Stomach (tissue), 8 donors: ENCODE measurements at regions not wholly inside any gene's neighbourhood (a gene's known extent, or its start where the extent isn't known, plus 50 kb on each side); places are given as distances from the start of the nearest gene placed in this dataset.

Experiments used
- DNase-seq, 2 donors: peaks; one replicate each; pipeline versions ENCODE4 v3.0.0 to v3.0.0-alpha.2; 2013 to 2019
- H3K27ac ChIP-seq, 5 donors: fragments of 200-600 bp in 4 of 5; sonication (generic) in 4 of 5; one replicate each; pipeline ENCODE4 v1.5.1; 2013 to 2019; ENCODE audit warnings: mild to moderate bottlenecking in 1 of 5, moderate library complexity in 1 of 5
- H3K27me3 ChIP-seq, 3 donors: fragments of 200-600 bp; sonication (generic); one replicate each; pipeline ENCODE4 v1.5.1; 2017 to 2019; ENCODE audit warnings: mixed run types in 1 of 3
- H3K36me3 ChIP-seq, 4 donors: fragments of 200-600 bp; sonication (generic); 1 replicate in 3 of 4; 2 replicates in 1 of 4; pipeline ENCODE4 v1.5.1; 2016 to 2019
- H3K4me1 ChIP-seq, 4 donors: fragments of 200-600 bp; sonication (generic); one replicate each; pipeline ENCODE4 v1.5.1; 2016 to 2019
- H3K4me3 ChIP-seq, 4 donors: fragments of 200-600 bp; sonication (generic) in 3 of 4; one replicate each; pipeline ENCODE4 v1.5.1; 2016 to 2019; ENCODE audit warnings: mild to moderate bottlenecking in 1 of 4
- H3K9me3 ChIP-seq, 4 donors: fragments of 200-600 bp; sonication (generic); one replicate each; pipeline ENCODE4 v1.5.1; 2016 to 2019
- EP300 ChIP-seq: sonication (generic); formaldehyde crosslinking; IDR thresholded peaks from one replicate; pipeline ENCODE4 v1.6.1; 2017; ENCODE audit warnings: antibody characterized with exemption
- POLR2A ChIP-seq, 4 donors: fragments of 450-650 bp; IDR thresholded peaks; one replicate each; pipeline ENCODE4 v1.6.1; 2016; ENCODE audit warnings: antibody characterized with exemption in 4 of 4, control low read depth in 2 of 4, mild to moderate bottlenecking in 1 of 4, moderate library complexity in 1 of 4
- POLR2AphosphoS5 ChIP-seq, 3 donors: sonication (generic); formaldehyde crosslinking; IDR thresholded peaks; one replicate each; pipeline ENCODE4 v1.6.1; 2016; ENCODE audit warnings: antibody characterized with exemption in 3 of 3
- WGBS, 5 donors: extraction: QIAGEN DNeasy Blood & Tissue Kit in 3 of 5; methylation state at CpG; one replicate each; pipeline versions ENCODE4 v1.1.5 to v1.1.7; 2013 to 2018; 5-methylcytosine and 5-hydroxymethylcytosine counted together
- intact Hi-C: fragments of 100-400 bp; cut with DNase I; formaldehyde crosslinking; loops from one replicate; pipeline ENCODE4 v1.15.1; 2023; ENCODE audit warnings: low total_unique reads
- TF ChIP-seq, protein P1 (sequence below), 7 experiments: fragments of 450-650 bp in 4 of 7; fragments of 200-600 bp in 3 of 7; sonication (generic) in 3 of 7; IDR thresholded peaks; one replicate each; pipeline ENCODE4 v1.5.1; 2016 to 2019; ENCODE audit warnings: antibody characterized with exemption in 7 of 7, control low read depth in 2 of 7, mild to moderate bottlenecking in 1 of 7
- donor health status: healthy with polysubstance abuse.
- donor health status: Bipolar disorder and iron deficiency.
- donor health status: healthy.

DNA sequence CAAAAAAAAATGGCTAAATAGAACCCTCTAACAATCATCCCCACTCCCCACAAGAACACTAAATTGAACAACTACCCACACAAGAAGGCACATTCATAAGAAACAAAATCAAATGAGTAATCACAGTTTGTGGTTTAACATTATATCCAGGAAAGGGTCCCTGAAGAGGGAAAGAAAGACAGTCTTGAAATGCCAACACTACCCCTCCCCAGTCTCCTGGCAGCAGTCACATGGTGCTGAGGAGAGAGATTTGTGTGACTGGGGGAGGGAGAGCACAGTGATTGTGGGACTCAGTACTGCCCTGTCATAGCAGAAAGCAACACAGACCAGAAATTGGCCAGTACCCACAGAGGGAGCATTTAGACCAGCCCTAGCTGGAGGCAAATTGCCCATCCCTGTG, 443.7 kb upstream of the BTBD3 start:
- Histone ChIP-seq H3K27me3 (no peaks in the 10 kb centered on the region), H3K9me3 (peaks cover 0 to 7% (median 0%) of the 10 kb centered on the region in 4 donors), H3K27ac (no peak overlapping the region), H3K4me1 (no peaks in the 10 kb centered on the region), H3K36me3 (no peaks in the 10 kb centered on the region), H3K4me3 (no peak overlapping the region)
- intact Hi-C loops: no loop called here
- TF ChIP-seq POLR2A (IDR thresholded peaks at IDR 0.05) (no peak), POLR2AphosphoS5 (IDR thresholded peaks at IDR 0.05) (no peak), EP300 (no peak)
- TF ChIP-seq, protein P1, sequence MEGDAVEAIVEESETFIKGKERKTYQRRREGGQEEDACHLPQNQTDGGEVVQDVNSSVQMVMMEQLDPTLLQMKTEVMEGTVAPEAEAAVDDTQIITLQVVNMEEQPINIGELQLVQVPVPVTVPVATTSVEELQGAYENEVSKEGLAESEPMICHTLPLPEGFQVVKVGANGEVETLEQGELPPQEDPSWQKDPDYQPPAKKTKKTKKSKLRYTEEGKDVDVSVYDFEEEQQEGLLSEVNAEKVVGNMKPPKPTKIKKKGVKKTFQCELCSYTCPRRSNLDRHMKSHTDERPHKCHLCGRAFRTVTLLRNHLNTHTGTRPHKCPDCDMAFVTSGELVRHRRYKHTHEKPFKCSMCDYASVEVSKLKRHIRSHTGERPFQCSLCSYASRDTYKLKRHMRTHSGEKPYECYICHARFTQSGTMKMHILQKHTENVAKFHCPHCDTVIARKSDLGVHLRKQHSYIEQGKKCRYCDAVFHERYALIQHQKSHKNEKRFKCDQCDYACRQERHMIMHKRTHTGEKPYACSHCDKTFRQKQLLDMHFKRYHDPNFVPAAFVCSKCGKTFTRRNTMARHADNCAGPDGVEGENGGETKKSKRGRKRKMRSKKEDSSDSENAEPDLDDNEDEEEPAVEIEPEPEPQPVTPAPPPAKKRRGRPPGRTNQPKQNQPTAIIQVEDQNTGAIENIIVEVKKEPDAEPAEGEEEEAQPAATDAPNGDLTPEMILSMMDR (IDR thresholded peaks at IDR 0.05): no peak
- no peak for DNase-seq

DNA sequence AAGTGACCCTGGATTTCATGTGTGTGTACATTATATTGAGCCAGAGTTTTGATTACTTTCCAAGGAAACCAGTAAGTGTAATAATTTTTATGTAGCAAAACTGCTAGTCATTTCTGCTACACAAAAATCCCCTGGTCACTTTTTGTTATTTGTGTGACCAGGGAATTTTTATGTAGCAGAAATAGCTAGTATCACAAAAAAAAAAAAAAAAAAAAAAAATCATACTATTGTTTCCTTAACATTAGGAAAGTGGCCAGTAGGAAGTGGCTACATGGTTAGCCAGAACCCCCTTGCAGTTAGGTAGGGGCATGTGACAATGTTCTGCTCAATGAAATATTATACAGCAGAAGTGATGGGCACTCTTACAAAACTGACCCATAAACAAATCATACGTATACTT, 434.0 kb upstream of the BTBD3 start:
- Histone ChIP-seq H3K27me3 (no peaks in the 10 kb centered on the region), H3K4me3 (no peak overlapping the region), H3K4me1 (no peaks in the 10 kb centered on the region), H3K27ac (no peak overlapping the region), H3K9me3 (no peaks in the 10 kb centered on the region), H3K36me3 (no peaks in the 10 kb centered on the region)
- WGBS, 5 donors: 67 to 95% (median 84%) methylated on average over 1 of the region's 1 CpG
- DNase-seq: no peak
- TF ChIP-seq POLR2AphosphoS5 (IDR thresholded peaks at IDR 0.05): no peak
- no peak for TF ChIP-seq POLR2A (IDR thresholded peaks at IDR 0.05)
- TF ChIP-seq, protein P1 (IDR thresholded peaks at IDR 0.05): no peak
- TF ChIP-seq EP300: no peak
- intact Hi-C loops: no loop called here

DNA sequence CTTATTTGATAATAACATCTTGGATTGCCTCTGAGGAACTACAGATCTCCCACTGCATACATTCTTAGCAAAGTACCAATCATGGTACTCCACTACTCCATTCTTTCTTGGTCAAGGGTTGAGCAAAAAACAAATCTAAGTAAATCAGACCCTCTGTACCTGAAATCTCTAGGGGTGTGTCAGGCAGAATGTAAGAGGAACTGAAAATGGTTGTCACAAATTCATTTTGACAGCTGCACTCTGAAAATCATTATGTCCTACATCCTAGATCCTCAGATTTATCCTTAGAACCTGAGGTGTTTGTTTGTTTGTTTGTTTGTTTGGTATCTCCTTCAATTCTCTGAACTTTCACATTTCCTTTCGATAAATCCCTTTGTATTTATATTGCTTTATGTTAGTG, 433.2 kb upstream of the BTBD3 start:
- Histone ChIP-seq H3K4me1 (no peaks in the 10 kb centered on the region), H3K4me3 (no peak overlapping the region), H3K36me3 (no peaks in the 10 kb centered on the region), H3K27ac (no peak overlapping the region), H3K9me3 (no peaks in the 10 kb centered on the region), H3K27me3 (no peaks in the 10 kb centered on the region)
- intact Hi-C loops: no loop called here
- WGBS, 5 donors: 73 to 97% (median 92%) methylated on average over 1 of the region's 1 CpG
- TF ChIP-seq POLR2A (IDR thresholded peaks at IDR 0.05) (no peak), POLR2AphosphoS5 (IDR thresholded peaks at IDR 0.05) (no peak), EP300 (no peak)
- TF ChIP-seq, protein P1 (IDR thresholded peaks at IDR 0.05): no peak
- no peak for DNase-seq

DNA sequence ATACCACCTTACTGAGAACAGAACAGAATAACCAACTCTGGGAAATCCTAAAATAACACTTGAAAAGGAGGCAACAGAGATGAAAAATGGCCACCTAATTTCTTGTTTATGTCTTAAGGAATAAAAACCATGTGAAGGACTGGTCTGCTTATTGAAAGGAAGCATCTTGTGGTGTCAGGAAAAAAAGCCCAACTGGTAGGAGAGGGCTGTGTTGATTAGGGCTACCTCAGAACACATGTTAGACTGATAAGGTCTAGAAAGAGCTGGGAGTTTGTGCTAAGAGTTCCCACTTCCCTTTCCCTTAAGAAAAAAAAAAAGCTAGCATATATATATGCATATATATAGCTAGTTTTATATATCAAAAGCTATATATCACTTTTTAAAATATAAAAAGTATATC, 425.3 kb upstream of the BTBD3 start:
- Histone ChIP-seq H3K4me3 (no peak overlapping the region), H3K9me3 (no peaks in the 10 kb centered on the region), H3K27me3 (no peaks in the 10 kb centered on the region), H3K36me3 (no peaks in the 10 kb centered on the region), H3K4me1 (no peaks in the 10 kb centered on the region), H3K27ac (no peak overlapping the region)
- intact Hi-C loops: no loop called here
- DNase-seq: no peak
- TF ChIP-seq, protein P1 (IDR thresholded peaks at IDR 0.05): no peak
- TF ChIP-seq POLR2AphosphoS5 (IDR thresholded peaks at IDR 0.05) (no peak), EP300 (no peak), POLR2A (IDR thresholded peaks at IDR 0.05) (no peak)

DNA sequence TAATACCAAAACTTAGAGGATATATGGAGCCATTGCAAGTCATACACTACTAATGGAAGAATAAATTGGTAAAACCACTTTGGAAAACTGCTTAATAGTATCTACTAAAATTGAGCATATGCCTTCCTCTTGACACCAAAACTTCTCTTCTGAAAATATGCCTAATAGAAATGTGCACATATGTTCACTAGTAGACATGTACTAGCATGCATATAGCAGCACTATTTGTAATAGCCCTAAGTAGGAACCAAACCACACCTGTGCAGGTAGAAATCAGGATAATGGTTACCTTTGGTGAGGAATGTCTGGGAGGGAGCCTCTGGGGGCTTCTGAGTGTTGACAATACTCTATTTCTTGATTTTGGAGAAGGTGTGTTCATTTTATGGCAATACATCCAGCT, 424.8 kb upstream of the BTBD3 start:
- intact Hi-C loops: no loop called here
- TF ChIP-seq POLR2A (IDR thresholded peaks at IDR 0.05) (no peak), EP300 (no peak), POLR2AphosphoS5 (IDR thresholded peaks at IDR 0.05) (no peak)
- TF ChIP-seq, protein P1 (IDR thresholded peaks at IDR 0.05): no peak
- Histone ChIP-seq H3K4me1 (no peaks in the 10 kb centered on the region), H3K27ac (no peak overlapping the region), H3K27me3 (no peaks in the 10 kb centered on the region), H3K4me3 (no peak overlapping the region), H3K36me3 (no peaks in the 10 kb centered on the region), H3K9me3 (no peaks in the 10 kb centered on the region)
- DNase-seq: no peak
